Testis (tissue), 2 donors: ENCODE measurements at regions not wholly inside any gene's neighbourhood (a gene's known extent, or its start where the extent isn't known, plus 50 kb on each side); places are given as distances from the start of the nearest gene placed in this dataset.

Experiments
- CTCF ChIP-seq, 3 experiments: fragments of 450-650 bp in 2 of 3; fragments of 200-600 bp in 1 of 3; sonication (generic) in 1 of 3; IDR thresholded peaks; one replicate each; pipeline ENCODE4 v1.5.1; 2016 to 2019; ENCODE audit warnings: antibody characterized with exemption in 3 of 3, mild to moderate bottlenecking in 2 of 3, moderate library complexity in 1 of 3
- POLR2A ChIP-seq: fragments of 450-650 bp; IDR thresholded peaks from one replicate; pipeline ENCODE4 v1.6.1; 2017; ENCODE audit warnings: antibody characterized with exemption, mild to moderate bottlenecking, moderate library complexity

- TF ChIP-seq CTCF (IDR thresholded peaks at IDR 0.05), result no peak
- no peak for TF ChIP-seq POLR2A
These were observed 64.9 kb upstream of the BTBD3 start for GRCh38 chr20:11852811-11853210.
